ENCODE measurements at regions not wholly inside any gene's neighbourhood (a gene's known extent, or its start where the extent isn't known, plus 50 kb on each side); places are given as distances from the start of the nearest gene placed in this dataset.

DNA sequence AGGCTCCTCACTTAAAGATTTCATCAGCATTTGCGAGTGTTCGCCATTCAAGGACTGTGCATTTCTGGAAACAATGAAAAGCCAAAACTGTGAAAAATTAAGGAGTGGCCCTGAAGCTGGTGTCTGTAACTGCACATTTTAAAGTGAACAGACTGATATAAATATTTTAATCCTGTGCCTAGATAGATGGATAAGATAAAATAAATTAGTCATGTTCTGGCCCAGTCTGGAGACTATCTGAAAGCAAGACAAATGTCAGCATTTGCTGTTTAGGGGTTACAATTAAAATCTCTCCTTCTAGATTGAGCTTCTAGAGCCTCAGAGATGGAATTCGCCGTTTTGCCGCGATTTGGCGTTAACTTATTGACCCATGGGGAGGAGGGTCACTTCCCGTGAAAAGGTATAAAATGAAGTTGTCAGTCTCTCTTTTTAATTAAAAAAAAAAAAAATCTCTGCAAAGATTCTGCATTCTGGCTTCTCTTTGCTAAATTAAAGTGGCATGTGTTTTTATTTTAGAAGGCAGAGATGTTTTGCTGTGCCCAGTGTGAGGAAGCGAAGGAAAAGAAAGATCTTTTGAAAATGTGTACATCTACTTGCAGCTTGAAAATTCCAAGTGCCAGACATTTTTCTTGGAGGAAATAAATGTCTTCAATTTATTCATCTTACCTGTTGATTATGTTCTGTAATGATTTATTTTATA lies 79.7 kb upstream of the WNT7B start:
- H3K9me1 ChIP-seq (ENCODE audit: control insufficient read depth, extremely low read depth, insufficient read depth, low read length), result no peaks in the 10 kb centered on the region
- H4K20me1 ChIP-seq (ENCODE audit: control insufficient read depth, extremely low read depth, insufficient read depth, low read length), result no peaks in the 10 kb centered on the region
- H3K79me2 ChIP-seq (ENCODE audit: control insufficient read depth, insufficient read depth, low read length), result peaks cover 80% of the 10 kb centered on the region
- dilution Hi-C loops (cut with MboI; ENCODE audit: extremely low pct_ligation_motif_present, low sequenced_read_pairs), result no loop called here
- no peak overlapping the region for H2AFZ ChIP-seq (ENCODE audit: control insufficient read depth, low read length)
- H3K4me2 ChIP-seq (ENCODE audit: control insufficient read depth, extremely low read depth, insufficient read depth, low read depth, low read length), result peak overlapping the region; percentile 100
- peak overlapping the region; percentile 66 to 72 (median 69) for H3K4me3 ChIP-seq (ENCODE audit: control insufficient read depth in 2 of 3, extremely low read depth in 1 of 3, insufficient read depth in 2 of 3, low read depth in 1 of 3, low read length in 3 of 3)
- H3K27me3 ChIP-seq (ENCODE audit: control insufficient read depth, extremely low read depth, insufficient read depth, low read length), result no peaks in the 10 kb centered on the region
- FAIRE-seq (peak; percentile 23), DNase-seq (ENCODE audit: low read depth, low spot score) (no peak)
- H3K36me3 ChIP-seq (ENCODE audit: control insufficient read depth in 2 of 2, extremely low read depth in 1 of 2, insufficient read depth in 2 of 2, low read length in 2 of 2), result peaks cover 0 to 1% of the 10 kb centered on the region in 2 experiments
- H3K27ac ChIP-seq (ENCODE audit: control insufficient read depth, insufficient read depth, low read length), result peak overlapping the region; percentile 96
- H3K4me1 ChIP-seq (ENCODE audit: control insufficient read depth, extremely low read depth, insufficient read depth, low read length), result peaks cover 61% of the 10 kb centered on the region
- peak overlapping the region; percentile 89 for H3K9ac ChIP-seq (ENCODE audit: control insufficient read depth, extremely low read depth, insufficient read depth, low read length)
- TF ChIP-seq, protein P1, sequence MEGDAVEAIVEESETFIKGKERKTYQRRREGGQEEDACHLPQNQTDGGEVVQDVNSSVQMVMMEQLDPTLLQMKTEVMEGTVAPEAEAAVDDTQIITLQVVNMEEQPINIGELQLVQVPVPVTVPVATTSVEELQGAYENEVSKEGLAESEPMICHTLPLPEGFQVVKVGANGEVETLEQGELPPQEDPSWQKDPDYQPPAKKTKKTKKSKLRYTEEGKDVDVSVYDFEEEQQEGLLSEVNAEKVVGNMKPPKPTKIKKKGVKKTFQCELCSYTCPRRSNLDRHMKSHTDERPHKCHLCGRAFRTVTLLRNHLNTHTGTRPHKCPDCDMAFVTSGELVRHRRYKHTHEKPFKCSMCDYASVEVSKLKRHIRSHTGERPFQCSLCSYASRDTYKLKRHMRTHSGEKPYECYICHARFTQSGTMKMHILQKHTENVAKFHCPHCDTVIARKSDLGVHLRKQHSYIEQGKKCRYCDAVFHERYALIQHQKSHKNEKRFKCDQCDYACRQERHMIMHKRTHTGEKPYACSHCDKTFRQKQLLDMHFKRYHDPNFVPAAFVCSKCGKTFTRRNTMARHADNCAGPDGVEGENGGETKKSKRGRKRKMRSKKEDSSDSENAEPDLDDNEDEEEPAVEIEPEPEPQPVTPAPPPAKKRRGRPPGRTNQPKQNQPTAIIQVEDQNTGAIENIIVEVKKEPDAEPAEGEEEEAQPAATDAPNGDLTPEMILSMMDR (optimal IDR thresholded peaks at IDR 0.05 in 1 of 3, IDR thresholded peaks at IDR 0.05 in 1 of 3, conservative IDR thresholded peaks at IDR 0.05 in 1 of 3; ENCODE audit: extremely low read depth in 1 of 3, insufficient read depth in 2 of 3, low read length in 3 of 3), result no peak
- no peak for TF ChIP-seq EZH2 (IDR thresholded peaks at IDR 0.05; ENCODE audit: low read length)
- H3K9me3 ChIP-seq (ENCODE audit: control insufficient read depth, low read depth, low read length), result no peaks in the 10 kb centered on the region

DNA sequence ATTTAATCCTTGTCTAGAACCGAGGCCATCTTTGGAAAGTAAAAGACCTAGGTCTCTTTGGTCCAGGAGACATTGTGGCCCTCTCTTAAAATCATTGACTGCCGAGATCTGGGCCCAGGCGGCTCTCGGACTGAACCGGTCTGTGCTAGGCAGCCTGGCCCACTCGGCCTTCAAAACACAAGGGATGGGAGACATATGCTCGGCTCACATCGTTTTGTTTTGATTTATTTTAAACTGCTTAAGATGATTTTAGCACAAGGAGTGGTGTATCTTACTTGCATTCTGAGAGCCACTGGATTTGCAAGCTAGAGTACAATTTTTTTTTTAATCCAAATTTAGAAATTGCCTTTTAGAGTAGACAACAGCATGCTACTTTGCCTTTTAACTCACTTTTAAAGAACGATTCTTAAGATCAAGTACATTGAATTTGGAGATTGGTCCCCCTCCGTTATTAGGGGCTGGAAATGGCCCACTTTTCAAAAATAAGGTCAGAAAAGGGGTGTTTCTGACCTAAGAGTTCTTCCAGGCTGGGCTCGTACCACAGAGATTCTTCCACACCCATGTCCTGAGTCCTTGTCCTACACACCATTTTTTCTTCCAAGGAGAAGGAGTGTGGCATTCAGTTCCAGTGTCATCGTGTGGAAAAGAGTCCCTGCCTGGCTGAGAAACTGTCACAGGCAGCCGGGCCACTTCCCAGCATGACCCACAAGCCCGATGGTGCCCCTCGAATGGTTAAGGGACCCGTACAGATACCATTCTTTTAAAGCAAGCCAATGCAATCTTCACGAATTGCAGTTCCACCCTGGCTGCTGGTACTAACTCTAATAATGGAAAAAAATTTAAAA lies 80.5 kb upstream of the WNT7B start:
- H3K9me1 ChIP-seq (ENCODE audit: control insufficient read depth, extremely low read depth, insufficient read depth, low read length), result no peaks in the 10 kb centered on the region
- no peaks in the 10 kb centered on the region for H3K27me3 ChIP-seq (ENCODE audit: control insufficient read depth, extremely low read depth, insufficient read depth, low read length)
- TF ChIP-seq, protein P1 (optimal IDR thresholded peaks at IDR 0.05 in 1 of 3, IDR thresholded peaks at IDR 0.05 in 1 of 3, conservative IDR thresholded peaks at IDR 0.05 in 1 of 3; ENCODE audit: extremely low read depth in 1 of 3, insufficient read depth in 2 of 3, low read length in 3 of 3), result no peak
- no peak for TF ChIP-seq EZH2 (IDR thresholded peaks at IDR 0.05; ENCODE audit: low read length)
- H2AFZ ChIP-seq (ENCODE audit: control insufficient read depth, low read length), result no peak overlapping the region
- peaks cover 0 to 4% of the 10 kb centered on the region in 2 experiments for H3K36me3 ChIP-seq (ENCODE audit: control insufficient read depth in 2 of 2, extremely low read depth in 1 of 2, insufficient read depth in 2 of 2, low read length in 2 of 2)
- peak overlapping the region; percentile 89 for H3K9ac ChIP-seq (ENCODE audit: control insufficient read depth, extremely low read depth, insufficient read depth, low read length)
- no peaks in the 10 kb centered on the region for H4K20me1 ChIP-seq (ENCODE audit: control insufficient read depth, extremely low read depth, insufficient read depth, low read length)
- H3K79me2 ChIP-seq (ENCODE audit: control insufficient read depth, insufficient read depth, low read length), result peaks cover 88% of the 10 kb centered on the region
- DNase-seq (ENCODE audit: low read depth, low spot score) (no peak), FAIRE-seq (no peak)
- H3K4me2 ChIP-seq (ENCODE audit: control insufficient read depth, extremely low read depth, insufficient read depth, low read depth, low read length), result peak overlapping the region; percentile 100
- peak overlapping the region; percentile 96 for H3K27ac ChIP-seq (ENCODE audit: control insufficient read depth, insufficient read depth, low read length)
- peaks cover 58% of the 10 kb centered on the region for H3K4me1 ChIP-seq (ENCODE audit: control insufficient read depth, extremely low read depth, insufficient read depth, low read length)
- H3K9me3 ChIP-seq (ENCODE audit: control insufficient read depth, low read depth, low read length), result no peaks in the 10 kb centered on the region
- dilution Hi-C loops (cut with MboI; ENCODE audit: extremely low pct_ligation_motif_present, low sequenced_read_pairs), result no loop called here
- H3K4me3 ChIP-seq (ENCODE audit: control insufficient read depth in 2 of 3, extremely low read depth in 1 of 3, insufficient read depth in 2 of 3, low read depth in 1 of 3, low read length in 3 of 3), result peak overlapping the region; percentile 7 to 72 (median 69)
